SU-DHL-6 (cell line): ENCODE measurements at regions not wholly inside any gene's neighbourhood (a gene's known extent, or its start where the extent isn't known, plus 50 kb on each side); places are given as distances from the start of the nearest gene placed in this dataset.

ENCODE experiments used
- CTCF ChIP-seq: fragments of 200-600 bp; sonication (generic); IDR thresholded peaks from one replicate; pipeline ENCODE4 v1.5.1; 2017; ENCODE audit warnings: antibody characterized with exemption, mild to moderate bottlenecking, low read length, moderate library complexity; ENCODE audit not compliant: insufficient read depth, poor library complexity, severe bottlenecking
- EZH2phosphoT487 ChIP-seq: fragments of 200-600 bp; sonication (generic), shearing (Covaris generic); conservative IDR thresholded peaks from 2 replicates; pipeline ENCODE4 v1.6.1; 2018; ENCODE audit warnings: mild to moderate bottlenecking, antibody characterized with exemption, low read length, moderate library complexity, mixed read lengths

- TF ChIP-seq EZH2phosphoT487 (no peak), CTCF (no peak)
These were observed 540.1 kb upstream of the PSMD7 start for GRCh38 chr16:73756289-73757178.
